WTC11 (cell line): ENCODE measurements at regions not wholly inside any gene's neighbourhood (a gene's known extent, or its start where the extent isn't known, plus 50 kb on each side); places are given as distances from the start of the nearest gene placed in this dataset.

Experiments used
- ATAC-seq: fragments of 200-7000 bp; cut with Tn5 transposase; 2 replicates; pipeline ENCODE4 v1.10.0; 2021; ENCODE audit warnings: mild to moderate bottlenecking, moderate library complexity
- CTCF ChIA-PET: fragments of 300-600 bp; sonication (Branson Sonifier 250); formaldehyde crosslinking; loops from one replicate; lab custom pipeline; 2021; ENCODE audit warnings: antibody characterized with exemption; lab: Charles Lee
- POLR2A ChIA-PET: fragments of 350-600 bp; sonication (Branson Sonifier 250); formaldehyde crosslinking; loops from one replicate; lab custom pipeline; 2021; ENCODE audit warnings: antibody characterized with exemption; lab: Charles Lee
- DNase-seq: peaks from one replicate; pipeline ENCODE4 v3.0.0; 2021; ENCODE audit warnings: low spot score
- H3K27ac Mint-ChIP-seq: 2 replicates; pipeline ENCODE4 v1.8.0; 2021; ENCODE audit warnings: mixed read lengths
- H3K27me3 Mint-ChIP-seq: 2 replicates; pipeline ENCODE4 v1.8.0; 2021; ENCODE audit warnings: low read depth, mild to moderate bottlenecking, moderate library complexity, mixed read lengths
- H3K36me3 Mint-ChIP-seq: 2 replicates; pipeline ENCODE4 v1.8.0; 2021; ENCODE audit warnings: mixed read lengths
- H3K4me1 Mint-ChIP-seq: 2 replicates; pipeline ENCODE4 v1.8.0; 2022; ENCODE audit warnings: mixed read lengths
- H3K4me3 Mint-ChIP-seq: 2 replicates; pipeline ENCODE4 v1.8.0; 2021; ENCODE audit warnings: mild to moderate bottlenecking, moderate library complexity, mixed read lengths
- H3K9me3 Mint-ChIP-seq: 2 replicates; pipeline ENCODE4 v1.8.0; 2021; ENCODE audit warnings: mixed read lengths
- CBFB ChIP-seq: sonication (generic); formaldehyde crosslinking; IDR thresholded peaks from 2 replicates; pipeline ENCODE4 v1.8.1; 2022; ENCODE audit warnings: mild to moderate bottlenecking, low read depth, missing genetic modification reagents
- EMX1 ChIP-seq: fragments of 250-450 bp; sonication (Bioruptor Pico); IDR thresholded peaks from 2 replicates; pipeline ENCODE4 v1.8.0; 2021; ENCODE audit warnings: mild to moderate bottlenecking
- FOXJ3 ChIP-seq: sonication (generic); formaldehyde crosslinking; IDR thresholded peaks from 2 replicates; pipeline ENCODE4 v1.9.0; 2021; ENCODE audit warnings: missing genetic modification reagents, mild to moderate bottlenecking, borderline replicate concordance
- HMGA2 ChIP-seq: fragments of 250-450 bp; sonication (Bioruptor Pico); IDR thresholded peaks from 2 replicates; pipeline ENCODE4 v1.4.0; 2021; ENCODE audit warnings: mild to moderate bottlenecking, moderate library complexity
- HMGXB4 ChIP-seq: sonication (generic); formaldehyde crosslinking; IDR thresholded peaks from 2 replicates; pipeline ENCODE4 v1.8.1; 2023; ENCODE audit warnings: mild to moderate bottlenecking, moderate library complexity, missing genetic modification reagents
- IRF1 ChIP-seq: sonication (generic); formaldehyde crosslinking; IDR thresholded peaks from 2 replicates; pipeline ENCODE4 v1.8.0; 2023; ENCODE audit warnings: missing genetic modification reagents
- JUN ChIP-seq: sonication (generic); formaldehyde crosslinking; IDR thresholded peaks from 2 replicates; pipeline ENCODE4 v1.8.0; 2023; ENCODE audit warnings: mild to moderate bottlenecking, missing genetic modification reagents
- NFYB ChIP-seq: sonication (generic); formaldehyde crosslinking; conservative IDR thresholded peaks from 2 replicates; pipeline ENCODE4 v1.8.0; 2022; ENCODE audit warnings: low read depth, missing genetic modification reagents
- PREB ChIP-seq: sonication (generic); formaldehyde crosslinking; IDR thresholded peaks from 2 replicates; pipeline ENCODE4 v1.8.1; 2022; ENCODE audit warnings: mild to moderate bottlenecking, missing genetic modification reagents, moderate library complexity, borderline replicate concordance
- PRRX2 ChIP-seq: fragments of 250-450 bp; sonication (Bioruptor Pico); IDR thresholded peaks from 2 replicates; pipeline ENCODE4 v1.8.0; 2021; ENCODE audit warnings: mild to moderate bottlenecking
- STAT6 ChIP-seq: sonication (generic); formaldehyde crosslinking; conservative IDR thresholded peaks from 2 replicates; pipeline ENCODE4 v1.8.1; 2023; ENCODE audit warnings: mild to moderate bottlenecking, low read depth, missing genetic modification reagents, moderate library complexity
- ZBTB21 ChIP-seq: sonication (generic); formaldehyde crosslinking; IDR thresholded peaks from 2 replicates; pipeline ENCODE4 v1.8.1; 2023; ENCODE audit warnings: mild to moderate bottlenecking, missing genetic modification reagents, borderline replicate concordance
- TF ChIP-seq, protein P1 (sequence below): fragments of 250-450 bp; sonication (Bioruptor Pico); IDR thresholded peaks from 2 replicates; pipeline ENCODE4 v2.1.2; 2022; ENCODE audit warnings: mild to moderate bottlenecking, moderate library complexity
- TF ChIP-seq, protein P2 (sequence below): fragments of 250-450 bp; sonication (Bioruptor Pico); IDR thresholded peaks from 2 replicates; pipeline ENCODE4 v1.9.0; 2021; ENCODE audit warnings: mild to moderate bottlenecking
- TF ChIP-seq, protein P3 (sequence below): fragments of 250-450 bp; sonication (Bioruptor Pico); IDR thresholded peaks from 2 replicates; pipeline ENCODE4 v1.9.0; 2021; ENCODE audit warnings: mild to moderate bottlenecking, borderline replicate concordance
- TF ChIP-seq, protein P4 (sequence below): fragments of 200-600 bp; IDR thresholded peaks from 2 replicates; pipeline ENCODE4 v1.8.0; 2022; ENCODE audit warnings: antibody characterized with exemption

GRCh38 chr6:51112731-51113130 is 294.1 kb downstream of the TFAP2B start:
- H3K36me3 Mint-ChIP-seq = no peaks in the 10 kb centered on the region
- ATAC-seq = no peak
- CTCF ChIA-PET = no interaction called here
- TF ChIP-seq STAT6 (CRISPR knock-in tag) = no peak
- TF ChIP-seq, all 79 proteins: peak for 0
- H3K9me3 Mint-ChIP-seq = no peaks in the 10 kb centered on the region
- POLR2A ChIA-PET = no interaction called here
- DNase-seq = no peak
- no peaks in the 10 kb centered on the region; the same call in 1 of the 2 replicates for H3K27me3 Mint-ChIP-seq
- peaks cover 9% of the 10 kb centered on the region for H3K4me1 Mint-ChIP-seq
- H3K4me3 Mint-ChIP-seq = no peak overlapping the region
- no peak overlapping the region for H3K27ac Mint-ChIP-seq

GRCh38 chr6:51116723-51117122 is 298.1 kb downstream of the TFAP2B start:
- Mint-ChIP-seq H3K4me1 (peaks cover 14% of the 10 kb centered on the region), H3K27ac (no peak overlapping the region), H3K36me3 (peaks cover 4% of the 10 kb centered on the region; the same call in 1 of the 2 replicates)
- DNase-seq = no peak
- POLR2A ChIA-PET = no interaction called here
- TF ChIP-seq, protein P1, sequence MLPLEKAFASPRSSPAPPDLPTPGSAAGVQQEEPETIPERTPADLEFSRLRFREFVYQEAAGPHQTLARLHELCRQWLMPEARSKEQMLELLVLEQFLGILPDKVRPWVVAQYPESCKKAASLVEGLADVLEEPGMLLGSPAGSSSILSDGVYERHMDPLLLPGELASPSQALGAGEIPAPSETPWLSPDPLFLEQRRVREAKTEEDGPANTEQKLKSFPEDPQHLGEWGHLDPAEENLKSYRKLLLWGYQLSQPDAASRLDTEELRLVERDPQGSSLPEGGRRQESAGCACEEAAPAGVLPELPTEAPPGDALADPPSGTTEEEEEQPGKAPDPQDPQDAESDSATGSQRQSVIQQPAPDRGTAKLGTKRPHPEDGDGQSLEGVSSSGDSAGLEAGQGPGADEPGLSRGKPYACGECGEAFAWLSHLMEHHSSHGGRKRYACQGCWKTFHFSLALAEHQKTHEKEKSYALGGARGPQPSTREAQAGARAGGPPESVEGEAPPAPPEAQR (CRISPR knock-in tag) = no peak
- TF ChIP-seq CBFB (CRISPR knock-in tag) = no peak
- TF ChIP-seq PRRX2 (CRISPR knock-in tag) = no peak
- no peak for TF ChIP-seq IRF1
- TF ChIP-seq, all 79 proteins: peak for 0
- Mint-ChIP-seq H3K4me3 (no peak overlapping the region), H3K27me3 (no peaks in the 10 kb centered on the region; the same call in 1 of the 2 replicates), H3K9me3 (peaks cover 14% of the 10 kb centered on the region)
- no peak for ATAC-seq
- CTCF ChIA-PET = no interaction called here

- TF ChIP-seq PREB (CRISPR knock-in tag) (no peak), HMGXB4 (CRISPR knock-in tag) (no peak), NFYB (no peak), EMX1 (no peak), FOXJ3 (CRISPR knock-in tag) (no peak), JUN (CRISPR knock-in tag) (no peak), HMGA2 (CRISPR knock-in tag) (no peak), ZBTB21 (CRISPR knock-in tag) (no peak)
- TF ChIP-seq, protein P2, sequence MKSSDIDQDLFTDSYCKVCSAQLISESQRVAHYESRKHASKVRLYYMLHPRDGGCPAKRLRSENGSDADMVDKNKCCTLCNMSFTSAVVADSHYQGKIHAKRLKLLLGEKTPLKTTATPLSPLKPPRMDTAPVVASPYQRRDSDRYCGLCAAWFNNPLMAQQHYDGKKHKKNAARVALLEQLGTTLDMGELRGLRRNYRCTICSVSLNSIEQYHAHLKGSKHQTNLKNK (CRISPR knock-in tag) = no peak
- TF ChIP-seq, protein P3, sequence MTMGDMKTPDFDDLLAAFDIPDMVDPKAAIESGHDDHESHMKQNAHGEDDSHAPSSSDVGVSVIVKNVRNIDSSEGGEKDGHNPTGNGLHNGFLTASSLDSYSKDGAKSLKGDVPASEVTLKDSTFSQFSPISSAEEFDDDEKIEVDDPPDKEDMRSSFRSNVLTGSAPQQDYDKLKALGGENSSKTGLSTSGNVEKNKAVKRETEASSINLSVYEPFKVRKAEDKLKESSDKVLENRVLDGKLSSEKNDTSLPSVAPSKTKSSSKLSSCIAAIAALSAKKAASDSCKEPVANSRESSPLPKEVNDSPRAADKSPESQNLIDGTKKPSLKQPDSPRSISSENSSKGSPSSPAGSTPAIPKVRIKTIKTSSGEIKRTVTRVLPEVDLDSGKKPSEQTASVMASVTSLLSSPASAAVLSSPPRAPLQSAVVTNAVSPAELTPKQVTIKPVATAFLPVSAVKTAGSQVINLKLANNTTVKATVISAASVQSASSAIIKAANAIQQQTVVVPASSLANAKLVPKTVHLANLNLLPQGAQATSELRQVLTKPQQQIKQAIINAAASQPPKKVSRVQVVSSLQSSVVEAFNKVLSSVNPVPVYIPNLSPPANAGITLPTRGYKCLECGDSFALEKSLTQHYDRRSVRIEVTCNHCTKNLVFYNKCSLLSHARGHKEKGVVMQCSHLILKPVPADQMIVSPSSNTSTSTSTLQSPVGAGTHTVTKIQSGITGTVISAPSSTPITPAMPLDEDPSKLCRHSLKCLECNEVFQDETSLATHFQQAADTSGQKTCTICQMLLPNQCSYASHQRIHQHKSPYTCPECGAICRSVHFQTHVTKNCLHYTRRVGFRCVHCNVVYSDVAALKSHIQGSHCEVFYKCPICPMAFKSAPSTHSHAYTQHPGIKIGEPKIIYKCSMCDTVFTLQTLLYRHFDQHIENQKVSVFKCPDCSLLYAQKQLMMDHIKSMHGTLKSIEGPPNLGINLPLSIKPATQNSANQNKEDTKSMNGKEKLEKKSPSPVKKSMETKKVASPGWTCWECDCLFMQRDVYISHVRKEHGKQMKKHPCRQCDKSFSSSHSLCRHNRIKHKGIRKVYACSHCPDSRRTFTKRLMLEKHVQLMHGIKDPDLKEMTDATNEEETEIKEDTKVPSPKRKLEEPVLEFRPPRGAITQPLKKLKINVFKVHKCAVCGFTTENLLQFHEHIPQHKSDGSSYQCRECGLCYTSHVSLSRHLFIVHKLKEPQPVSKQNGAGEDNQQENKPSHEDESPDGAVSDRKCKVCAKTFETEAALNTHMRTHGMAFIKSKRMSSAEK = no peak
- TF ChIP-seq, protein P4, sequence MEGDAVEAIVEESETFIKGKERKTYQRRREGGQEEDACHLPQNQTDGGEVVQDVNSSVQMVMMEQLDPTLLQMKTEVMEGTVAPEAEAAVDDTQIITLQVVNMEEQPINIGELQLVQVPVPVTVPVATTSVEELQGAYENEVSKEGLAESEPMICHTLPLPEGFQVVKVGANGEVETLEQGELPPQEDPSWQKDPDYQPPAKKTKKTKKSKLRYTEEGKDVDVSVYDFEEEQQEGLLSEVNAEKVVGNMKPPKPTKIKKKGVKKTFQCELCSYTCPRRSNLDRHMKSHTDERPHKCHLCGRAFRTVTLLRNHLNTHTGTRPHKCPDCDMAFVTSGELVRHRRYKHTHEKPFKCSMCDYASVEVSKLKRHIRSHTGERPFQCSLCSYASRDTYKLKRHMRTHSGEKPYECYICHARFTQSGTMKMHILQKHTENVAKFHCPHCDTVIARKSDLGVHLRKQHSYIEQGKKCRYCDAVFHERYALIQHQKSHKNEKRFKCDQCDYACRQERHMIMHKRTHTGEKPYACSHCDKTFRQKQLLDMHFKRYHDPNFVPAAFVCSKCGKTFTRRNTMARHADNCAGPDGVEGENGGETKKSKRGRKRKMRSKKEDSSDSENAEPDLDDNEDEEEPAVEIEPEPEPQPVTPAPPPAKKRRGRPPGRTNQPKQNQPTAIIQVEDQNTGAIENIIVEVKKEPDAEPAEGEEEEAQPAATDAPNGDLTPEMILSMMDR = no peak
- ChIA-PET POLR2A (no interaction called here), CTCF (no interaction called here)
- H3K4me3 Mint-ChIP-seq = no peak overlapping the region
- peaks cover 14% of the 10 kb centered on the region for H3K4me1 Mint-ChIP-seq
- DNase-seq (no peak), ATAC-seq (no peak)
- no peak overlapping the region for H3K27ac Mint-ChIP-seq
- peaks cover 11% of the 10 kb centered on the region for H3K36me3 Mint-ChIP-seq
- peaks cover 22% of the 10 kb centered on the region for H3K9me3 Mint-ChIP-seq
- H3K27me3 Mint-ChIP-seq = peaks cover 4% of the 10 kb centered on the region
Measured at GRCh38 chr6:51118792-51119191, 300.1 kb downstream of the TFAP2B start.
